ENCODE measurements at regions not wholly inside any gene's neighbourhood (a gene's known extent, or its start where the extent isn't known, plus 50 kb on each side); places are given as distances from the start of the nearest gene placed in this dataset.
A peak's percentile ranks its signal among the peaks of the same experiment; 100 is the strongest.

DNA sequence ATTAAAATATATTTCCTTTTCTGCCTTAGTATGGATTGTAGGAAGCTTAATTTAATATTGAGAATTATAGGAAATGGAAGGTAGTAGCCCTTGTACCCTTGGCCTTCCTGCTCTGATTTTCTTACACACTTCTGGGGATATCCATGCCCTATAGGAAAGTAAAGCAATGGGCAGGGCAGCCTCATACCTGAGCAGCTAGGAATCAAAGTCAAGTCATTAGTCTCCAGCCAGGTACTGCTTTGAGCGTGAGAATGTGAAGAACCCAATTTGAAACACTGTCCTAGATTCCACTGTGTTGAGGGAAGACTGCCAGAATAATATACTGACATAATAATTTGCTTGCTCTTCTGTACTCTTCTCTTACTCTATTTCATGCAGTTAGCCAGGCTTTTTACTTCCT is 51.0 kb upstream of the L3MBTL3 start:
- H3K4me3 ChIP-seq (ENCODE audit: low read length), result no peak overlapping the region

DNA sequence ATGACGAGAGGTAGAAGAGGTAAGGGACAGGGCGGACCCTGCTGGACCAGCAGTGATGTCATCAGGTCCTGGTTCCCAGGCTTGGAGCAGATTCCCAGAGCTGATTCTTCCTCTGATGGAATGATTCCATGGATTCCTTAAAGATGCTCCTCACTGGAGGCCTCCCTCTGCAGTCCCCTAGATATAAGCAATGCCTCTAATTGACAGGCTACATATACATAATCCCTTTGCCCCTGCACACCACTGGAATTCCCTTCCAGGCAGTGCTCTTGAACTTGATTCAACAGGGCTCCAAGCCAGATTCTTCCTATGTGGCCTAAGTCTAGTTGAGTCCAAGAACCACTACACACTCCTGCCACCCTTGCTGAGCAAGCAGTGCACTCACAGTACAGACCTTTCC is 52.3 kb upstream of the L3MBTL3 start:
- Histone ChIP-seq H3K4me1 (ENCODE audit: insufficient read depth, low read length) (no peaks in the 10 kb centered on the region), H3K4me3 (ENCODE audit: low read length) (no peak overlapping the region), H3K9me3 (ENCODE audit: low read length) (no peaks in the 10 kb centered on the region), H2AFZ (ENCODE audit: low read depth, low read length) (no peak overlapping the region), H3K36me3 (ENCODE audit: insufficient read depth, low read length) (no peaks in the 10 kb centered on the region), H3K27me3 (ENCODE audit: insufficient read depth, low read length) (peaks cover 3% of the 10 kb centered on the region)

More for the DNA sequence above, 51.0 kb upstream of the L3MBTL3 start:
- Histone ChIP-seq H2AFZ (ENCODE audit: low read depth, low read length) (no peak overlapping the region), H3K27me3 (ENCODE audit: insufficient read depth, low read length) (peaks cover 3% of the 10 kb centered on the region), H3K36me3 (ENCODE audit: insufficient read depth, low read length) (no peaks in the 10 kb centered on the region), H3K9me3 (ENCODE audit: low read length) (no peaks in the 10 kb centered on the region), H3K4me1 (ENCODE audit: insufficient read depth, low read length) (no peaks in the 10 kb centered on the region)

DNA sequence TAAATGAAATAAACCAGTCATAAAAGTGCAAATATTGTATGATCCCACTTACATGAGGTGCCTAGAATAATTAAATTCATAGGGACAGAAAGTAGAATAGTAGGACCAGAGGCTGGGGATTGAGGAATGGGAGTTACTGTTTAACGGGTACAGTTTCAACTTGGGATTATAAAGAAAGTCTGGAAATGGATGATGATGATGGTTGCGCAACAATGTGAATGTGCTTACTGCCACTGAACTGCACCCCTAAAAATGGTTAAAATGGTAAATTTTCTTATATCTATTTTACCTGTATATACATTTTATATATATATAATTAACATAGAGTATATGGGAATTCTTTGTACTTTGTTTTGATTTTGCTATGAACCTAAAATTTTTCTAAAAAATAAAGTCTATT is 53.3 kb upstream of the L3MBTL3 start:
- H3K36me3 ChIP-seq (ENCODE audit: insufficient read depth, low read length), result no peaks in the 10 kb centered on the region
- H3K9me3 ChIP-seq (ENCODE audit: low read length), result no peaks in the 10 kb centered on the region
- no peaks in the 10 kb centered on the region for H3K4me1 ChIP-seq (ENCODE audit: insufficient read depth, low read length)
- H3K27me3 ChIP-seq (ENCODE audit: insufficient read depth, low read length), result peaks cover 3% of the 10 kb centered on the region
- no peak overlapping the region for H3K4me3 ChIP-seq (ENCODE audit: low read length)
- no peak overlapping the region for H2AFZ ChIP-seq (ENCODE audit: low read depth, low read length)

DNA sequence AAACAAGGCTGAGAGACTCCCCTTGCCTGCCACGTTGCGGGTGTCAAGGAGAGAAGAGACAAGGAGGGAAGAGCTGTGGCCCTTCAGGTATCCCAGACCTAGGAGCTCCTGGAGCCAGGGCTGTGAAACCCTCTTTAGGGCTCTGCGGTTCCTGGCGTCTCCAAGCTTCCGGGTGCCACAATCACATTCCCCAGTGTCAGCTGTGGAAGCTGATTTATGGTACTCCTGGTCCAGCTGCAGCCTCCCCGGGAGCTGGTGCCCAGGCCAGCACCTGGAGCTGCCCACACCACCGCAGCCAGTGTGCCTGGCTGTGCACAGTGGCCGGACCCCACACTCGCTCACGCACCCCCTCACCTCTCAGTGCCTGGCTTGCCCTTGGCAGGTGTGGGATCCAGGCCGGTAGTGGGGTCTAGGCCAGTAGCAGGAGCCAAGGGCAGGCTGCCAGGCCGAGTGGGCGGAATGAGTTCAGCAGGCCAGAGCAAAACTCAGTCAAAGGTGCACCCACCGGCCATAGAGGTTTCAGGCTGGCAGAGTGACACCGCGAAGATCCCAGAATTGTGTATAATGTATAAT is 58.9 kb upstream of the L3MBTL3 start:
- H3K36me3 ChIP-seq (ENCODE audit: insufficient read depth, low read length), result no peaks in the 10 kb centered on the region
- H3K9me3 ChIP-seq (ENCODE audit: low read length), result no peaks in the 10 kb centered on the region
- no peak overlapping the region for H2AFZ ChIP-seq (ENCODE audit: low read depth, low read length)
- no peaks in the 10 kb centered on the region for H3K4me1 ChIP-seq (ENCODE audit: insufficient read depth, low read length)
- no peaks in the 10 kb centered on the region for H3K27me3 ChIP-seq (ENCODE audit: insufficient read depth, low read length)
- no peak overlapping the region for H3K4me3 ChIP-seq (ENCODE audit: low read length)

DNA sequence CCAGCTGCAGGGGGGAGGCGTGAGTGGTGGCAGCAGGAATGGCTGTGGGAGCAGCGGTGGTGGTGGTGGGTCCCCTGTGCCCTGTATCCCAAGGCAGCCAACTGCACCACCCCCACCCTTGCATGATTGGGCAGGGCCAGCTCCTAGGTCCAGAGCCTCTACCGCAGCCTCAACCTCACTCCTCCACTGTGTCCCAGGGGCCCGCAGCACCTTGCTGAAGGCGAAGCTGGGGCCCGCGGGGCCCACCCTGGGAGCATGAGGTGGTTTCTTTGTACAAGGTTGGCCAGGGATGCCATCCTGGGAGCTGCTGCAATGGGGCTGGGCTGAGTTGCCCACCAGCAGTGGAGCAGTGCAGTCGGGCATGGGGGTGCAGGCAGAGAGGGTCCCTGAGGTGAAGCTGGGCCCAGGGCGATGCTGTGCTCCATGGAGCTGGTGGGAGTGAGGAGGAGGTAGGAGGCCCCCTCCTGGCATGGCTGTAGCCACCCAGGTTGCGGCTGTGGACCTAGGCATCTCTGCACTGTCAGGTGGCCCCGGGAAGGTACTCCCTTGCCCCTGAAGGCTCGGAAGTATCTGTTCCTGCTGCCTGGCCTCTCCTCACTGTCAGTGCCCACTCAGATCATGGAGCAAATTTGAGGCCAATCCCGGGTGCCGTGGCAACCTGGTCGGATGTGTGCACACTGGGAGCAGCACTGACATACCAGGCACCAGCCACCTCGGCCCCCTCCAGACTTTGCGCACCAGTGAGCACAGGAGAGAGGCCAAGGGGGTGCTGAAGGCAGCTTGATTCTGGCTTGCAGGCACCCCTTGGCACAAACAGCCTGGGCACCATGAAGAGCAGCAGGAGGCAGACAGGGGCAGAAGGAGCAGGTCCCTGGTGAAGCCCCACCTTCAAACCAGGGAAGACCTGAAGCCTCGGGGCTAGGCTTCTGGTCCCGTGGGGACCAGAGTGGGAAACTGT is 60.2 kb upstream of the L3MBTL3 start:
- Histone ChIP-seq H3K36me3 (ENCODE audit: insufficient read depth, low read length) (no peaks in the 10 kb centered on the region), H3K4me3 (ENCODE audit: low read length) (no peak overlapping the region), H3K9me3 (ENCODE audit: low read length) (no peaks in the 10 kb centered on the region), H3K27me3 (ENCODE audit: insufficient read depth, low read length) (no peaks in the 10 kb centered on the region), H2AFZ (ENCODE audit: low read depth, low read length) (no peak overlapping the region), H3K4me1 (ENCODE audit: insufficient read depth, low read length) (no peaks in the 10 kb centered on the region)

DNA sequence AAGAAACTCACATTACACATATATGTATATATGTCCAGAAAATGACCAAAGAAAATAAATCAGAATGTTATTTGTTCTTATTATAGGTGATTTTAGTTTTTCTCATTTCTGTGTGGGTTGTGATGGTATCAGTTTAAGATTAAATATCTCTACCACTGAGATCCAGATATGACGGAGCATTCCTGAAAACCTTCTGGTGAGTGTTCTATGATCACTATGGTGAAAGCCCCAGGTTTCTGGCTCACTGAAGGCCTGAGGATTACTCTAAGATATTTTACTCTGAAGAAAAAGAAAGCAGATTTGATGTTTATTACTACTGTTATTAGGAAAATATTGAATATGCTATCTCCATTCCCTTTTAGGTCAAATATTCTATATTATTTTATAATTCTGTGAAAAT is 62.8 kb upstream of the L3MBTL3 start:
- no peaks in the 10 kb centered on the region for H3K36me3 ChIP-seq (ENCODE audit: insufficient read depth, low read length)
- H3K4me1 ChIP-seq (ENCODE audit: insufficient read depth, low read length), result no peaks in the 10 kb centered on the region
- H3K4me3 ChIP-seq (ENCODE audit: low read length), result no peak overlapping the region
- H3K9me3 ChIP-seq (ENCODE audit: low read length), result no peaks in the 10 kb centered on the region
- H3K27me3 ChIP-seq (ENCODE audit: insufficient read depth, low read length), result no peaks in the 10 kb centered on the region
- H2AFZ ChIP-seq (ENCODE audit: low read depth, low read length), result no peak overlapping the region

DNA sequence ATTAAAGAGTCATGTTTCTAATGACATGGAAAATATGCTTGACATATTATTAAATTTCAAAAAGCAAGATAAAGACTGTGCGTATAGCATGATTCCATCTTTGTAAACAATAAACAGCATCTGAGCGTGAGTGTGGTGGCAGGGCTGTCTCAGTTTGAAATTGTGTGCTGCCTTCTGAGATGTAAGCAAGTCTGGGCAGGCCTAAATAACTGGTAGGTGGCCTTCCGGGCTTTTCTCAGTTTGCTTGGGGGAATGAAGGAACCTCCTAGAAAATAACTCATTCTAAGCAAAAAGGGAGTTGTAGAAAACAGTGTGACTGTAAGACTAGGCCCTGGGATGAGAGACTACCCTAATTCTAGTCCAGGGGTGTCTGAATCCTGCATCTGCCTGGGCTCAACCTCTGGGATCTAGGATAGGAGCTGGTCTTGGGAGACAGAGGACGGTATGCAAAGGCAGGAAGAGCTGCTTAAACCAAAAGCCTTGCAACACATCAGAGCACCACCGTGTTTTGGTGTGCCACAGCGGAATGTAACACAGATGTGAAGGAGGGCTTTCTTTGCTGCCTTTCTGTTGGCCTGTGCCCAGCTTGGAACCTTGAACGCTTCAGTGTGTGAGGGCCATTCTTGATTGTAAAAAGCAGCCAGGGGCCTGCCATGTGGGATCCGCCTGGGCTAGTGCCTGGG is 63.5 kb upstream of the L3MBTL3 start:
- Histone ChIP-seq H2AFZ (ENCODE audit: low read depth, low read length) (no peak overlapping the region), H3K36me3 (ENCODE audit: insufficient read depth, low read length) (no peaks in the 10 kb centered on the region), H3K9me3 (ENCODE audit: low read length) (no peaks in the 10 kb centered on the region), H3K27me3 (ENCODE audit: insufficient read depth, low read length) (no peaks in the 10 kb centered on the region), H3K4me3 (ENCODE audit: low read length) (no peak overlapping the region), H3K4me1 (ENCODE audit: insufficient read depth, low read length) (no peaks in the 10 kb centered on the region)

DNA sequence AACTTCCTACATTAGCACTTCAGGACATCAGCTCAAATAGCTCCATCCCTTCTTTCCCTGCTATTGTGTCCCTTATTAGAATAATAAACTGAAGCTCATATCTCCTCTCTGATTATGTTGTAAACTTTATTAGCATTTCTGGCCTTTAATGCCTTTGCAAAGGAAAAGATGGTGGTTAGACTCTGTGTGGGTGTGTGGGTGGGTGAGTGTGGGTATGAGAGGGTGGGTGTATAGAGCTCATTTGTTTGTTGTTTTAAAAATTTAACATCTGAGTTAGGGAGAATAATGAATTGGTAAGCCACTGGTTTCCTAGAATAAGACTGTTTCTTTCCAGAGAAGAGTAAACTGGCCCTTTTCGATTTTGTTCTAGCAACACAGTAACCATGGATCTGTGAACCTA is 70.6 kb upstream of the L3MBTL3 start:
- Histone ChIP-seq H3K27me3 (ENCODE audit: insufficient read depth, low read length) (no peaks in the 10 kb centered on the region), H2AFZ (ENCODE audit: low read depth, low read length) (no peak overlapping the region), H3K36me3 (ENCODE audit: insufficient read depth, low read length) (no peaks in the 10 kb centered on the region), H3K4me1 (ENCODE audit: insufficient read depth, low read length) (no peaks in the 10 kb centered on the region), H3K4me3 (ENCODE audit: low read length) (no peak overlapping the region), H3K9me3 (ENCODE audit: low read length) (no peaks in the 10 kb centered on the region)

DNA sequence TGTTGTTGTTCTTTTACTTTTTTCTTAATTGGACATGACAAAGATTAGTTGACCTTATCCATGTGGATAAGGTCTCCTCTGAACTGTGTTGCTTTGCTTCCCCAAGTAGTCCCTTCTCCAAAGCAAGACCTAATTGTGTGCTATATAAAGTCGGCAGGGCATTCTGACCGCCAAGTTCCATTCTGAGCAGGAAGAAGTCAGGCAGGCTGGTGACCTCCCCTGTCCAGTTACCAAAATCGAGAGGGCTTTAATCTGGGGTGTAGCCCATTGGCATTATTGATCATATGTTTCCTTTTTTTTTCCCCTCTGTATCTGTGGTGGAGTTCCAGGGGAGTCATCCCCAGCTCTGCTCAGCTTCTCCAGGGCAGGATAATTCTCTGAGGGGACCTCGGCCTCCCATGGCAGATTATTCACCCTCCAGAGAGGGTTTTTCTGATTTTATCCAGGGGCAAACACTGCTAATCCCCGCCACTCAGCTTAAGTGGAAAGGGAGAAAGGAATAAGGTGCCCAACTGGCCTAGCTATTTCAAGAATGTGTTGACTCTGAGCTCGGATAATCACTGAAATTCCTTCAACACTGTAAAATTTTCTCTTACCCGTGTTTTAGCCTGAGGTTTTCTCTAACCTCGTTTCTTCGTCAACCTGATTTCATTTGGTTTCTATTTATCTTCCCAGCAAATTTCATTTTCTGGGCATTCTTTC is 71.8 kb upstream of the L3MBTL3 start:
- H3K4me3 ChIP-seq (ENCODE audit: low read length), result no peak overlapping the region
- no peaks in the 10 kb centered on the region for H3K27me3 ChIP-seq (ENCODE audit: insufficient read depth, low read length)
- H3K4me1 ChIP-seq (ENCODE audit: insufficient read depth, low read length), result no peaks in the 10 kb centered on the region
- no peaks in the 10 kb centered on the region for H3K36me3 ChIP-seq (ENCODE audit: insufficient read depth, low read length)
- no peak overlapping the region for H2AFZ ChIP-seq (ENCODE audit: low read depth, low read length)
- H3K9me3 ChIP-seq (ENCODE audit: low read length), result no peaks in the 10 kb centered on the region

DNA sequence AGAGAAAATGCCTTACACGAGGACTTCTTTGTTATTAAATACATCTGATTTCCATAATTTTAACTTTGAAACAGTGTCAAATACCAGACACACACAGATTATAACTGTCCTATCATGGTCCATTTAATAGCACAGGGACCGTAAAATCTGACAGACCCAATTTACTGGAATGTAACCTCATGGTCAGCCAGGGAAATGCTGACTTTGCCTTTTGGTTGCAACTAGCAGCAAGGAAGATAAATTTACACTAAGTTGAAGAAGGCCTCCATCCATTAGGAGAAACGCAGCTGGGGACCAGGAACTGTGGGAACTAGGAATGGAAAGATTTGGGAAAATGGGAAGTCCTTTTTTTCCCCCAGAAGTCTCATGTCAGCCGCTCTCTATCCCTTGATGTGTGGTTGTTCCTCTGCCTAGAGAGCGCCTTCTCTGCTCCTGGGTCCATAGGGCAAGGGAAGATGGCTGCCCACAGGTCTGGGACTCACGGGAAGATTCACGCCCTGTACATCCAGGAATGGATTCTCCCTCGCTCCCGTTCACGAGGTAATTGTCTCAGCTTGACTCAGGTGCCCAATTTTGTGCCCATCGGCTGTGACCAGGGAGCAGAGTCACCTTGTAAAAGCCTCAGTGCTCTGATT is 74.6 kb upstream of the L3MBTL3 start:
- H3K4me1 ChIP-seq (ENCODE audit: insufficient read depth, low read length), result no peaks in the 10 kb centered on the region
- H3K36me3 ChIP-seq (ENCODE audit: insufficient read depth, low read length), result no peaks in the 10 kb centered on the region
- H3K4me3 ChIP-seq (ENCODE audit: low read length), result no peak overlapping the region
- no peaks in the 10 kb centered on the region for H3K27me3 ChIP-seq (ENCODE audit: insufficient read depth, low read length)
- no peaks in the 10 kb centered on the region for H3K9me3 ChIP-seq (ENCODE audit: low read length)
- peak overlapping the region; percentile 47 for H2AFZ ChIP-seq (ENCODE audit: low read depth, low read length)

DNA sequence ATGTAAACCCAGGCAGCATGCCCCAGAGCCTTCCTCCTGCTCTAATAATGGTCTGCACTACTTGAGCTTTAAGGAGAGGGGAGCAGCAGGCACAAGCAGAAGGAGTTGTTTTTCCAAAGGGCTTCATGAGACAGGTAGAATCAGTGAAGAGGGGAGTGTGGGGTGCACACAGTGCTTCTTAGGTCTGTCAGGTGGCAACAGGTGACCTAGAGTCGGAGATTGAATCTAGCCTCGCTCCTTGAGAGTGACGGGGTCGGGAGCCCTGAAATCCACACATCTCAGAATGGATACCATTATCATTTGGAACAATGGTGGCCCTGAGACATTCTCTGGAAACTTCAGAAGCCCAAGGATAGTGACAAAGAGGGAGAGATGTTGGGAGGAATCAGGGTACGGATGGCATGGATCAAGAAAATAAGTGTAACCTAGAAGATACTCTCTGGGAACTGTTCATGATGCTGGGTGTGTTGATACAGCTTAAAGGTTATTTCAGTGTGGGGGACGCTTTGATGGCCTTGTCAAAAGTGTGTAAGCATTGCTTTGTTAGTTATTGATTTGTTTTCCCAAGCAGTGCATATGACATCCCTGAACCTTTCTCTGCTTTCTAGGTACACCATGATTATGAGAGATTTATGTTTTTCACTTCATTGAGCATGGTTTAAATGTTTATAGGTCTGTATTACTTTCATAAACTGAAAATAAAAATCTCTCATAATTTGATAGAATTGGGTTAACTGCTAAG is 77.8 kb upstream of the L3MBTL3 start:
- no peaks in the 10 kb centered on the region for H3K36me3 ChIP-seq (ENCODE audit: insufficient read depth, low read length)
- H3K4me3 ChIP-seq (ENCODE audit: low read length), result no peak overlapping the region
- H3K27me3 ChIP-seq (ENCODE audit: insufficient read depth, low read length), result no peaks in the 10 kb centered on the region
- no peak overlapping the region for H2AFZ ChIP-seq (ENCODE audit: low read depth, low read length)
- no peaks in the 10 kb centered on the region for H3K4me1 ChIP-seq (ENCODE audit: insufficient read depth, low read length)
- no peaks in the 10 kb centered on the region for H3K9me3 ChIP-seq (ENCODE audit: low read length)

Measured in neuron (in vitro differentiated cells).